Neural cell (in vitro differentiated cells): ENCODE measurements at regions not wholly inside any gene's neighbourhood (a gene's known extent, or its start where the extent isn't known, plus 50 kb on each side); places are given as distances from the start of the nearest gene placed in this dataset.

Source experiments
- EP300 ChIP-seq: fragments of 450-650 bp; conservative IDR thresholded peaks from 2 replicates; pipeline ENCODE4 v1.6.1; 2014; ENCODE audit warnings: antibody characterized with exemption, mild to moderate bottlenecking, moderate library complexity; ENCODE audit not compliant: poor library complexity, severe bottlenecking
- EZH2 ChIP-seq: fragments of 200-600, 300-800 bp; shearing (Covaris generic), sonication (generic); IDR thresholded peaks from 2 replicates; pipeline ENCODE4 v1.6.1; 2014; ENCODE audit warnings: antibody characterized with exemption, low read length, borderline replicate concordance, mild to moderate bottlenecking; ENCODE audit not compliant: insufficient read depth, poor library complexity, severe bottlenecking
- MXI1 ChIP-seq: fragments of 450-650 bp; conservative IDR thresholded peaks from 2 replicates; pipeline ENCODE4 v1.6.1; 2014; ENCODE audit warnings: antibody characterized with exemption, mild to moderate bottlenecking; ENCODE audit not compliant: poor library complexity, severe bottlenecking
- POLR2AphosphoS5 ChIP-seq: IDR thresholded peaks from 2 replicates; pipeline ENCODE4 v1.6.1; 2012
- RAD21 ChIP-seq: fragments of 450-650 bp; conservative IDR thresholded peaks from 2 replicates; pipeline ENCODE4 v1.6.1; 2014; ENCODE audit warnings: antibody characterized with exemption, mild to moderate bottlenecking, moderate library complexity
- REST ChIP-seq: IDR thresholded peaks from 2 replicates; pipeline ENCODE4 v1.6.1; 2012; ENCODE audit warnings: borderline replicate concordance
- SMC3 ChIP-seq: fragments of 450-650 bp; conservative IDR thresholded peaks from 2 replicates; pipeline ENCODE4 v1.6.1; 2014; ENCODE audit warnings: antibody characterized with exemption, mild to moderate bottlenecking, moderate library complexity; ENCODE audit not compliant: poor library complexity
- TAF1 ChIP-seq: IDR thresholded peaks from 2 replicates; pipeline ENCODE4 v1.6.1; 2012; ENCODE audit warnings: low read depth
- TF ChIP-seq, protein P1 (sequence below): fragments of 450-650 bp; IDR thresholded peaks from 2 replicates; pipeline ENCODE4 v1.5.1; 2014; ENCODE audit warnings: antibody characterized with exemption, mild to moderate bottlenecking, moderate library complexity; ENCODE audit not compliant: poor library complexity, severe bottlenecking

DNA sequence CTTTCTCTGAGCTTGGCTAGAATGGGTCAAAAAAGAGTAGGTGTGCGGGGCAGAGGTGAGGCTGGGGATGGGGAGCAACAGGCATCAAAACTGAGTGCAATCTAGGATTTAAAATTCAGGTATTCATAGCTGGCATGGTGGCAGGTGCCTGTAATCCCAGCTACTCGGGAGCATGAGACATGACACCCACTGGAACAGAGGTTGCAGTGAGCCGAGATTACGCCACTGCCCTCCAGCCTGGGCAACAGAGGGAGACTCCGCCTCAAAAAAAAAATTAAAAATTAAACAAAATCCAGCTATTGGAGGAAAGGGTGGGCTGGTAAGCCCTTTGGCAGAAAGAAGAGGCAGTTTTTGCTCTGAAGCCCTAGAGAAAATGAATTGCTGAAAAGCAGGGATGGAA is 485.8 kb upstream of the PROK2 start:
- no peak for TF ChIP-seq RAD21
- TF ChIP-seq, protein P1, sequence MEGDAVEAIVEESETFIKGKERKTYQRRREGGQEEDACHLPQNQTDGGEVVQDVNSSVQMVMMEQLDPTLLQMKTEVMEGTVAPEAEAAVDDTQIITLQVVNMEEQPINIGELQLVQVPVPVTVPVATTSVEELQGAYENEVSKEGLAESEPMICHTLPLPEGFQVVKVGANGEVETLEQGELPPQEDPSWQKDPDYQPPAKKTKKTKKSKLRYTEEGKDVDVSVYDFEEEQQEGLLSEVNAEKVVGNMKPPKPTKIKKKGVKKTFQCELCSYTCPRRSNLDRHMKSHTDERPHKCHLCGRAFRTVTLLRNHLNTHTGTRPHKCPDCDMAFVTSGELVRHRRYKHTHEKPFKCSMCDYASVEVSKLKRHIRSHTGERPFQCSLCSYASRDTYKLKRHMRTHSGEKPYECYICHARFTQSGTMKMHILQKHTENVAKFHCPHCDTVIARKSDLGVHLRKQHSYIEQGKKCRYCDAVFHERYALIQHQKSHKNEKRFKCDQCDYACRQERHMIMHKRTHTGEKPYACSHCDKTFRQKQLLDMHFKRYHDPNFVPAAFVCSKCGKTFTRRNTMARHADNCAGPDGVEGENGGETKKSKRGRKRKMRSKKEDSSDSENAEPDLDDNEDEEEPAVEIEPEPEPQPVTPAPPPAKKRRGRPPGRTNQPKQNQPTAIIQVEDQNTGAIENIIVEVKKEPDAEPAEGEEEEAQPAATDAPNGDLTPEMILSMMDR = no peak
- no peak for TF ChIP-seq TAF1
- no peak for TF ChIP-seq EZH2
- no peak for TF ChIP-seq EP300
- TF ChIP-seq POLR2AphosphoS5 = no peak
- TF ChIP-seq REST = no peak
- no peak for TF ChIP-seq MXI1
- no peak for TF ChIP-seq SMC3
